ENCODE measurements at regions not wholly inside any gene's neighbourhood (a gene's known extent, or its start where the extent isn't known, plus 50 kb on each side); places are given as distances from the start of the nearest gene placed in this dataset.

DNA sequence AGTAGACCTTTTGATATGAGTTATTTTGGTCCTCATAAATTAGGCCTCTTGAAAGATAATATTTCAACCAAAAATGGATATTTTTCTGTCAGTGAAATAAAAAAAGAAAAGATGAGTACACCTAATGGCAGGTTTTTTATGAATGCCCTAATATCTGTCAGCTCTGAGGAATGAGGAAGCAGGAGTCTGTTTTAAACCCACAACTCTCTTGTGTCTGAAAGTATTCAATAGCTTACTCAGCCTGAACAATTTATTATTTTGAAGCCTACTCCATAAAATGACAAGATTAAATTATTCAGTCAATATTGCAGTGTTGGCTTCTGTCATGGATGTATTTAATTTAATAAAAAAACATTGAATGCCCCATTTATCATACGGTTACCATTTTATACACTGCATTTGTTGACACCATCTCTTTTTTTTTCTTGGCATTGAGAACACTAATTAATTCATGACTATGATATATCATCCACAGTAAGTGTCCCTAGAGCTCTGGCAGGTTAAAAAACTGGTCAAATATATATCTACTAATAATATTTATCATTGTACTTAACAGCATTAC, 548.2 kb downstream of the CBLN2 start:
- TF ChIP-seq, protein P1, sequence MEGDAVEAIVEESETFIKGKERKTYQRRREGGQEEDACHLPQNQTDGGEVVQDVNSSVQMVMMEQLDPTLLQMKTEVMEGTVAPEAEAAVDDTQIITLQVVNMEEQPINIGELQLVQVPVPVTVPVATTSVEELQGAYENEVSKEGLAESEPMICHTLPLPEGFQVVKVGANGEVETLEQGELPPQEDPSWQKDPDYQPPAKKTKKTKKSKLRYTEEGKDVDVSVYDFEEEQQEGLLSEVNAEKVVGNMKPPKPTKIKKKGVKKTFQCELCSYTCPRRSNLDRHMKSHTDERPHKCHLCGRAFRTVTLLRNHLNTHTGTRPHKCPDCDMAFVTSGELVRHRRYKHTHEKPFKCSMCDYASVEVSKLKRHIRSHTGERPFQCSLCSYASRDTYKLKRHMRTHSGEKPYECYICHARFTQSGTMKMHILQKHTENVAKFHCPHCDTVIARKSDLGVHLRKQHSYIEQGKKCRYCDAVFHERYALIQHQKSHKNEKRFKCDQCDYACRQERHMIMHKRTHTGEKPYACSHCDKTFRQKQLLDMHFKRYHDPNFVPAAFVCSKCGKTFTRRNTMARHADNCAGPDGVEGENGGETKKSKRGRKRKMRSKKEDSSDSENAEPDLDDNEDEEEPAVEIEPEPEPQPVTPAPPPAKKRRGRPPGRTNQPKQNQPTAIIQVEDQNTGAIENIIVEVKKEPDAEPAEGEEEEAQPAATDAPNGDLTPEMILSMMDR (IDR thresholded peaks at IDR 0.05): no peak
- TF ChIP-seq POLR2AphosphoS5 (IDR thresholded peaks at IDR 0.05) (no peak), EP300 (IDR thresholded peaks at IDR 0.05) (no peak), POLR2A (IDR thresholded peaks at IDR 0.05) (no peak)

Measured in suprapubic skin (tissue), 4 donors.